H9 (cell line): ENCODE measurements at regions not wholly inside any gene's neighbourhood (a gene's known extent, or its start where the extent isn't known, plus 50 kb on each side); places are given as distances from the start of the nearest gene placed in this dataset.

ENCODE experiments used
- DNase-seq: peaks from one replicate; pipeline ENCODE4 v3.0.0-alpha.2; 2017
- H2AFZ ChIP-seq: one replicate; pipeline ENCODE4 v1.6.1; 2013; ENCODE audit warnings: mild to moderate bottlenecking, low read length, control low read depth, moderate library complexity
- H2AK5ac ChIP-seq: 2 replicates; pipeline ENCODE4 v1.6.1; 2013; ENCODE audit warnings: low read length, control low read depth, mixed read lengths; ENCODE audit not compliant: insufficient read length
- H2BK120ac ChIP-seq: one replicate; pipeline ENCODE4 v1.6.1; 2013; ENCODE audit warnings: low read depth, mild to moderate bottlenecking, low read length, control low read depth, inconsistent platforms; ENCODE audit not compliant: poor library complexity, severe bottlenecking
- H2BK12ac ChIP-seq: 2 replicates; pipeline ENCODE4 v1.6.1; 2013; ENCODE audit warnings: low read length, control low read depth, mixed read lengths, low read depth; ENCODE audit not compliant: insufficient read length
- H2BK15ac ChIP-seq: 2 replicates; pipeline ENCODE4 v1.6.1; 2013; ENCODE audit warnings: low read depth, low read length, control low read depth
- H2BK20ac ChIP-seq: one replicate; pipeline ENCODE4 v1.6.1; 2013; ENCODE audit warnings: low read depth, mild to moderate bottlenecking, low read length, control low read depth, inconsistent platforms; ENCODE audit not compliant: poor library complexity, severe bottlenecking
- H2BK5ac ChIP-seq: 2 replicates; pipeline ENCODE4 v1.6.1; 2013; ENCODE audit warnings: low read length, control low read depth, mixed read lengths; ENCODE audit not compliant: insufficient read length
- H3K14ac ChIP-seq: 2 replicates; pipeline ENCODE4 v1.6.1; 2013; ENCODE audit warnings: low read length, control low read depth; ENCODE audit not compliant: insufficient read depth
- H3K18ac ChIP-seq: 2 replicates; pipeline ENCODE4 v1.6.1; 2013; ENCODE audit warnings: low read depth, mild to moderate bottlenecking, mixed read lengths, low read length, control low read depth; ENCODE audit not compliant: insufficient read length
- H3K23ac ChIP-seq: 2 replicates; pipeline ENCODE4 v1.6.1; 2013; ENCODE audit warnings: low read length, control low read depth, mixed read lengths, low read depth; ENCODE audit not compliant: insufficient read length
- H3K23me2 ChIP-seq: 2 replicates; pipeline ENCODE4 v1.6.1; 2013; ENCODE audit warnings: low read depth, mild to moderate bottlenecking, mixed read lengths, low read length, control low read depth; ENCODE audit not compliant: insufficient read length, poor library complexity, severe bottlenecking
- H3K27ac ChIP-seq: 2 replicates; pipeline ENCODE4 v1.5.1; 2013; ENCODE audit warnings: low read length, control low read depth, mixed read lengths, low read depth; ENCODE audit not compliant: insufficient read length
- H3K27me3 ChIP-seq: 2 replicates; pipeline ENCODE4 v1.6.1; 2013; ENCODE audit warnings: low read length, control low read depth, inconsistent platforms; ENCODE audit not compliant: insufficient read depth
- H3K4ac ChIP-seq: 2 replicates; pipeline ENCODE4 v1.6.1; 2013; ENCODE audit warnings: low read depth, mild to moderate bottlenecking, control low read depth, inconsistent platforms, low read length, moderate library complexity
- H3K4me1 ChIP-seq: 2 replicates; pipeline ENCODE4 v1.6.1; 2013; ENCODE audit warnings: low read length, control low read depth, inconsistent platforms; ENCODE audit not compliant: insufficient read depth
- H3K4me2 ChIP-seq: 2 replicates; pipeline ENCODE4 v1.6.1; 2013; ENCODE audit warnings: low read length, control low read depth, mixed read lengths; ENCODE audit not compliant: insufficient read length, insufficient read depth
- H3K56ac ChIP-seq: 2 replicates; pipeline ENCODE4 v1.6.1; 2013; ENCODE audit warnings: low read depth, mild to moderate bottlenecking, mixed read lengths, low read length, control low read depth; ENCODE audit not compliant: insufficient read length
- H3K79me1 ChIP-seq: 2 replicates; pipeline ENCODE4 v1.6.1; 2013; ENCODE audit warnings: low read depth, mild to moderate bottlenecking, moderate library complexity, low read length, control low read depth, inconsistent platforms; ENCODE audit not compliant: insufficient read depth, poor library complexity, severe bottlenecking
- H3K79me2 ChIP-seq: 2 replicates; pipeline ENCODE4 v1.6.1; 2013; ENCODE audit warnings: low read length, control low read depth, inconsistent platforms; ENCODE audit not compliant: insufficient read depth
- H3K9ac ChIP-seq: 2 replicates; pipeline ENCODE4 v1.6.1; 2013; ENCODE audit warnings: low read length, control low read depth, mixed read lengths; ENCODE audit not compliant: insufficient read length; ENCODE audit errors: extremely low read depth
- H3K9me3 ChIP-seq: one replicate; pipeline ENCODE4 v1.6.1; 2013; ENCODE audit warnings: low read depth, low read length, inconsistent platforms; ENCODE audit not compliant: control insufficient read depth
- H3T11ph ChIP-seq: one replicate; pipeline ENCODE4 v1.6.1; 2013; ENCODE audit warnings: mild to moderate bottlenecking, low read length, control low read depth, inconsistent platforms
- H4K20me1 ChIP-seq: one replicate; pipeline ENCODE4 v1.6.1; 2013; ENCODE audit not compliant: control insufficient read depth, insufficient read length, insufficient read depth
- H4K5ac ChIP-seq: 2 replicates; pipeline ENCODE4 v1.6.1; 2013; ENCODE audit warnings: low read depth, mild to moderate bottlenecking, mixed read lengths, low read length, control low read depth; ENCODE audit not compliant: insufficient read length
- H4K8ac ChIP-seq: replicated peaks from 2 replicates; pipeline ENCODE4 v1.6.1; 2013; ENCODE audit warnings: low read length, control low read depth, mixed read lengths, low read depth; ENCODE audit not compliant: insufficient read length
- H4K91ac ChIP-seq: 2 replicates; pipeline ENCODE4 v1.6.1; 2013; ENCODE audit warnings: low read depth, mild to moderate bottlenecking, moderate library complexity, mixed read lengths, low read length, control low read depth; ENCODE audit not compliant: insufficient read length
- H3K27ac Mint-ChIP-seq, 3 experiments: 2 replicates in 2 of 3; 3 replicates in 1 of 3; pipeline ENCODE4 v1.8.0; 2020 to 2021; ENCODE audit warnings: mixed read lengths in 3 of 3, mild to moderate bottlenecking in 1 of 3, moderate library complexity in 1 of 3
- H3K27me3 Mint-ChIP-seq: 2 replicates; pipeline ENCODE4 v1.8.0; 2021; ENCODE audit warnings: low read depth, mild to moderate bottlenecking, moderate library complexity, mixed read lengths
- H3K36me3 Mint-ChIP-seq, 3 experiments: 2 replicates in 2 of 3; 3 replicates in 1 of 3; pipeline ENCODE4 v1.8.0; 2020 to 2021; ENCODE audit warnings: low read depth in 3 of 3, mixed read lengths in 3 of 3; ENCODE audit not compliant: insufficient read depth in 1 of 3
- H3K4me1 Mint-ChIP-seq, 2 experiments: 2 replicates each; pipeline ENCODE4 v1.8.0; 2020; ENCODE audit warnings: mixed read lengths in 2 of 2
- H3K4me3 Mint-ChIP-seq, 2 experiments: 2 replicates in 1 of 2; 3 replicates in 1 of 2; pipeline ENCODE4 v1.8.0; 2020 to 2021; ENCODE audit warnings: mild to moderate bottlenecking in 2 of 2, mixed read lengths in 2 of 2, moderate library complexity in 1 of 2
- H3K9me3 Mint-ChIP-seq, 2 experiments: 2 replicates in 1 of 2; 3 replicates in 1 of 2; pipeline ENCODE4 v1.8.0; 2020; ENCODE audit warnings: mild to moderate bottlenecking in 2 of 2, mixed read lengths in 2 of 2, moderate library complexity in 1 of 2
- WGBS: extraction: QIAGEN DNeasy Blood & Tissue Kit; methylation state at CpG from one replicate; pipeline ENCODE4 v1.1.7; 2013; ENCODE audit warnings: missing lambda C conversion rate, low lambda C conversion rate, mixed read lengths; ENCODE audit not compliant: insufficient read length; ENCODE audit errors: extremely low coverage; 5-methylcytosine and 5-hydroxymethylcytosine counted together
- TF ChIP-seq, protein P1 (sequence below): fragments of 200-600 bp; sonication (generic); conservative IDR thresholded peaks from 3 replicates; pipeline ENCODE4 v1.8.0; 2021; ENCODE audit warnings: antibody characterized with exemption, mild to moderate bottlenecking

GRCh38 chr2:52668724-52669123, 1098.9 kb upstream of the CHAC2 start:
- Histone ChIP-seq H2AK5ac (no peak overlapping the region), H3K4ac (no peak overlapping the region), H3K79me2 (no peaks in the 10 kb centered on the region), H3K23me2 (no peaks in the 10 kb centered on the region), H4K5ac (no peak overlapping the region), H3K4me2 (no peak overlapping the region), H3K18ac (no peak overlapping the region), H4K91ac (no peak overlapping the region), H2BK12ac (no peak overlapping the region), H2BK120ac (no peak overlapping the region), H3K9ac (no peak overlapping the region), H2BK20ac (no peak overlapping the region), H3K56ac (no peak overlapping the region), H3K79me1 (no peaks in the 10 kb centered on the region), H3K4me1 (no peaks in the 10 kb centered on the region), H3K27me3 (no peaks in the 10 kb centered on the region), H3K9me3 (peaks cover 7% of the 10 kb centered on the region), H3K27ac (no peak overlapping the region), H2BK15ac (no peak overlapping the region), H3K14ac (no peak overlapping the region), H4K20me1 (no peaks in the 10 kb centered on the region), H2AFZ (no peak overlapping the region), H3T11ph (no peak overlapping the region), H2BK5ac (no peak overlapping the region), H3K23ac (no peak overlapping the region), H4K8ac (no peak overlapping the region)
- H3K9me3 Mint-ChIP-seq = peaks cover 14 to 18% of the 10 kb centered on the region in 2 experiments
- no peak overlapping the region for H3K4me3 Mint-ChIP-seq
- no peaks in the 10 kb centered on the region for H3K27me3 Mint-ChIP-seq
- no peaks in the 10 kb centered on the region for H3K4me1 Mint-ChIP-seq
- no peak for DNase-seq
- no CpG with 5 or more reads among the region's 1 CpG for WGBS
- TF ChIP-seq, protein P1, sequence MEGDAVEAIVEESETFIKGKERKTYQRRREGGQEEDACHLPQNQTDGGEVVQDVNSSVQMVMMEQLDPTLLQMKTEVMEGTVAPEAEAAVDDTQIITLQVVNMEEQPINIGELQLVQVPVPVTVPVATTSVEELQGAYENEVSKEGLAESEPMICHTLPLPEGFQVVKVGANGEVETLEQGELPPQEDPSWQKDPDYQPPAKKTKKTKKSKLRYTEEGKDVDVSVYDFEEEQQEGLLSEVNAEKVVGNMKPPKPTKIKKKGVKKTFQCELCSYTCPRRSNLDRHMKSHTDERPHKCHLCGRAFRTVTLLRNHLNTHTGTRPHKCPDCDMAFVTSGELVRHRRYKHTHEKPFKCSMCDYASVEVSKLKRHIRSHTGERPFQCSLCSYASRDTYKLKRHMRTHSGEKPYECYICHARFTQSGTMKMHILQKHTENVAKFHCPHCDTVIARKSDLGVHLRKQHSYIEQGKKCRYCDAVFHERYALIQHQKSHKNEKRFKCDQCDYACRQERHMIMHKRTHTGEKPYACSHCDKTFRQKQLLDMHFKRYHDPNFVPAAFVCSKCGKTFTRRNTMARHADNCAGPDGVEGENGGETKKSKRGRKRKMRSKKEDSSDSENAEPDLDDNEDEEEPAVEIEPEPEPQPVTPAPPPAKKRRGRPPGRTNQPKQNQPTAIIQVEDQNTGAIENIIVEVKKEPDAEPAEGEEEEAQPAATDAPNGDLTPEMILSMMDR = no peak
- peaks cover 11 to 15% (median 13%) of the 10 kb centered on the region in 3 experiments; a peak in 6 of 7 replicates for H3K36me3 Mint-ChIP-seq
- no peak overlapping the region; a peak in 1 of 7 replicates for H3K27ac Mint-ChIP-seq
